Stimulated activated naive CD8-positive, alpha-beta T cell treated with anti-CD3 and anti-CD28 coated beads, Interleukin-15, Interleukin-2, amounts not matched to agents 100 ng/mL and 50 ng/mL, for 24 hours (primary cell): ENCODE measurements at regions not wholly inside any gene's neighbourhood (a gene's known extent, or its start where the extent isn't known, plus 50 kb on each side); places are given as distances from the start of the nearest gene placed in this dataset.
"Not testable (repeated sequence)": the region's sequence is repeated elsewhere in the genome, so short reads cannot be mapped to it uniquely, and the experiment has no call there.

Experiments
- H3K27ac Mint-ChIP-seq: one replicate; pipeline ENCODE4 v1.8.0; 2021; ENCODE audit warnings: mild to moderate bottlenecking, mixed read lengths
- H3K27me3 Mint-ChIP-seq: one replicate; pipeline ENCODE4 v1.8.0; 2021; ENCODE audit warnings: mixed read lengths
- H3K36me3 Mint-ChIP-seq: one replicate; pipeline ENCODE4 v1.8.0; 2021; ENCODE audit warnings: low read depth, mixed read lengths
- H3K4me1 Mint-ChIP-seq: one replicate; pipeline ENCODE4 v1.8.0; 2021; ENCODE audit warnings: low read depth, mixed read lengths
- H3K4me3 Mint-ChIP-seq: one replicate; pipeline ENCODE4 v1.8.0; 2021; ENCODE audit warnings: mild to moderate bottlenecking, mixed read lengths
- H3K9me3 Mint-ChIP-seq: one replicate; pipeline ENCODE4 v1.8.0; 2021; ENCODE audit warnings: mixed read lengths

DNA sequence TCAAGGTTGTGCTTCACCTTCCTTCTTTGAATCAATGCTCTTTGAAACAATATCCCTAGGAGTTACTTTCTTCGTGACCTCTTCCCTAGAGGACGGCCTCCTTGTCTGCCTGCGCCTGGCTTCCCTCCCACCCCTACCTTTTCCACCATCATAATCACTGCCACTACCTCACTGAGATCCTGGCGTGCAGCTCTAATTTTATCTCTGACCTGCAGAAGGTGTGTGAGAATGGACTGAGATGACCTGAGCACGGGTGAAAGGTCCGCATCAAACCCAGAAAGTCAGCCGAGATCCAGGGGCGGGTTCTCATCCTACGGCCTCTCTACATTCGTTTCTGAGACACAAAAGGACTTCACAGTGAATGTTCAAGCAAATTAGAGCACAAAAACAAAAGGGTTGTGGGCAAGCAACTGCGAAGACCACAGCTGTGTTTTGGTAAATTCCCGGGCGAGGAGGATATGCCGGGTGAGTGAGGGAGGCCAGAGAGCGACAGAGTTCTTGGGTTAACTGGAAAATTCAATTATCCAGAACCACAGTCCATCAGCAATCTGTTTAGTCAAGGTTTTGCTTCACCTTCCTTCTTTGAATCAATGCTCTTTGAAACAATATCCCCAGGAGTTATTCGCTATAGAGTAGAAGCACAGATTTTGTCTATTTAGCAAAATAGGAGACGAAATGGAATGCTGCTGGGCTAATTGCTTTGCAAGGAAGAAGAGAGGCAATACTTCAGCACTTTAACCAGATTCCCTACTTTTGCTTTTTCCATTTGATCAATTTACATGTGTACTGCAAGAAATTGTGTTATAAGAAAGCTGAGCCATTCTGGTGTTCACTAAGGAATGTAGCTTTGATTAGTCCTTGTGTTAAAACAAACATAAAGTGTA lies 212.6 kb downstream of the ACKR3 start:
- H3K4me3 Mint-ChIP-seq, result no peak overlapping the region
- H3K36me3 Mint-ChIP-seq, result no peaks in the 10 kb centered on the region
- H3K4me1 Mint-ChIP-seq, result no peaks in the 10 kb centered on the region
- peaks cover 25% of the 10 kb centered on the region for H3K27me3 Mint-ChIP-seq
- no peaks in the 10 kb centered on the region for H3K9me3 Mint-ChIP-seq
- no peak overlapping the region for H3K27ac Mint-ChIP-seq

DNA sequence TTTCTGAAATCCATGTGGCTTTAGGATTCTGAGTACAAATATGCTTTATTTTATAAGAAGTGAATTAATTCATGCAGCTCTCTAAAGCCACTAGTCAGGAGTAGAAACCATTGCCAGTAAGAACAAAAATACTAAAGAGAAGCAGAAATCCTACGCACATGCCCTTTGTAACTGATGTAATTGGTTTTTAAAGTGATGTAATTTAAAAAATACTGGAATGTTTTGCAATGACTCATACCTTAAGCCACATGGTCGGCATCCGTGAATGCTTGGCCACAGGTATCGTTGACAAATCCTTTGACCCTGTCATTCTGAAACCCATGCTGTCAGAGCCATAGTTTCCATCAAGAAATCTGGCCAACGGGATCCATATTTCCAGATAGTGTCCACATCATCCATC lies 213.3 kb downstream of the ACKR3 start:
- Mint-ChIP-seq H3K4me3 (no peak overlapping the region), H3K27ac (no peak overlapping the region), H3K4me1 (no peaks in the 10 kb centered on the region), H3K27me3 (peaks cover 25% of the 10 kb centered on the region), H3K36me3 (no peaks in the 10 kb centered on the region), H3K9me3 (no peaks in the 10 kb centered on the region)

DNA sequence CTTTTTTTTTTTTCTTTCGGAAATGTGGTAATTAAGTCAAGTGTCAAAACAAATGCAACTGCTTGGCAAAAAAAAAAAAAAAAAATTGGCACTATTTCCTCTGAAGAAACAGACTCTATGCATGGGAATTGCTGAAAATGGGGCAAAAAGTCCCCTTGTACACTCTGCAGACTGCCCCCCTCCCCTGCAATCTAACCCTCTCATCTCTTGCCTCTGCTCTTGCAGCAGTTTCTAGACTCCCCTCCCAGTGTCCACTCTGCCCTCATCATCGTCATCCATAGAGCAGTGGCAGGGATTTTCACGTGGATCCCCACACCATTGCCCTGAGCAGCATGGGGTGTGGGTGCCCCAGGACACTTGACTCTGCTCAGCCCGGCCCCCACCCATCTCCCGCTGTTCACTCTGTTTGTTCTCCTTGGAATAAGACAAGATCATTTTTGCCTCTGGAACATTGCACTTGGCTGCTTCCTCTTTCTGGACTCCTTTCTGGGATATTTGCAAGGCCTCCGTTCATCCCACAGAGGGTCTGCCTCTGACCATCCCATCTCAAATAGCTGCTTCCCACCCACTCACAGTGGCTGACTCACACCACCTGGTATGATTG lies 213.9 kb downstream of the ACKR3 start:
- peaks cover 25% of the 10 kb centered on the region for H3K27me3 Mint-ChIP-seq
- H3K9me3 Mint-ChIP-seq, result no peaks in the 10 kb centered on the region

DNA sequence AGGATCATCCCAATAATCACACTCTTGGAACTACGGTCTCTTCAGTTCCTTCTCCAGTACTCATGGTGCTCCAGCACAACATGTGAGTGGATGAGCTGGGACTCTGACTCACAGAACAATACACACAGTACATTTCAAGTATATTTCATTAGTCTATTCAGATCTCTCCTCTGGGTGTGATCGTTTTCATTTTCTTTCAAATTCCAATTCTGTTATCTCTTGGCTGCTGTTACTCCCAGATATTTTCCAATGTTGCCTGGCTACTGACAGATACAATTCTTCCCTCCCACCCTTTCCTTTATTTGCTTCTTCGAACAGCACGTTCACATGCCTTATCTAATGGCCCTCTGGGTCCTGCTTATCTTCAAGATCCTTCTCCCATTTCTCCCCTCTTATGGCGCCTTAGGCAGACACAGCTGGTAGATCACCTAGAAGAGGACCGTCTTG lies 216.0 kb downstream of the ACKR3 start:
- Mint-ChIP-seq H3K27ac (no peak overlapping the region), H3K27me3 (peaks cover 30% of the 10 kb centered on the region), H3K4me3 (no peak overlapping the region)

More for the DNA sequence above, 213.9 kb downstream of the ACKR3 start:
- Mint-ChIP-seq H3K4me3 (no peak overlapping the region), H3K4me1 (no peaks in the 10 kb centered on the region), H3K27ac (no peak overlapping the region), H3K36me3 (no peaks in the 10 kb centered on the region)

DNA sequence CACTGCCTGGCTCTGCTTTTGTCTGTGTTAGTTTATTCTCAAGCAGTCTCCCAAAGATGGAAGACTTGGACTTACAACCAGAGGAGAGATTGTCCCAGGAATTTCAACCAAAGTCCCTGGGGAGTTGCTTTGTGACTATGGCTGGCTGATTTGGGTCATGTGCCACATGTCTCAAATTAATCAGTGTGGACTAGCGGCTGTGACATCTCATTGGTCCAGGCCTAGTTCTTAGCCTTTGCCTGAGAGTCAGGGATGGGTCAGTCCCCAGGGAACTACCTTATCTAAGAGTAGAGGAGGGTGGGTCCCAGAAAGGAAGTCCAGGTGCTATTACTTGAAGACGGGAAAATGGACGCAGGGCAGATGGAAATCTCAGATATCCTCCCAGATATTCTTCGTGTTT lies 217.1 kb downstream of the ACKR3 start:
- Mint-ChIP-seq H3K27ac (no peak overlapping the region), H3K27me3 (peaks cover 29% of the 10 kb centered on the region), H3K4me1 (no peaks in the 10 kb centered on the region), H3K4me3 (no peak overlapping the region), H3K36me3 (no peaks in the 10 kb centered on the region), H3K9me3 (no peaks in the 10 kb centered on the region)

More for the DNA sequence above, 216.0 kb downstream of the ACKR3 start:
- Mint-ChIP-seq H3K9me3 (no peaks in the 10 kb centered on the region), H3K36me3 (no peaks in the 10 kb centered on the region), H3K4me1 (no peaks in the 10 kb centered on the region)

DNA sequence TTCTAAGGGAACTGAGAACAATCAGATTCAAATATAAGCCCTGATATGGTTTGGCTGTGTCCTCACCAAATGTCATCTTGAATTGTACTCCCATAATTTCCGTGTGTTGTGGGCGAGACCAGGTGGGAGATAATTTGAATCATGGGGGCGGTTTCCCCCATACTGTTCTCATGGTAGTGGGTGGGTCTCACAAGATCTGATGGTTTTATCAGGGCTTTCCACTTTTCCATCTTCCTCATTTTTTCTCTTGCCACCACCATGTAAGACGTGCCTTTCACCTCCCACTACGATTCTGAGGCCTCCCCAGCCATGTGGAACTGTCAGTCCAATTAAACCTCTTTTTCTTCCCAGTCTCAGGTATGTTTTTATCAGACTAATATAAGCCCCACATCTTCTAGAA lies 217.8 kb downstream of the ACKR3 start:
- H3K36me3 Mint-ChIP-seq, H3K27ac Mint-ChIP-seq, H3K4me1 Mint-ChIP-seq, H3K4me3 Mint-ChIP-seq, H3K9me3 Mint-ChIP-seq: not testable (repeated sequence)
- H3K27me3 Mint-ChIP-seq, result peaks cover 25% of the 10 kb centered on the region

DNA sequence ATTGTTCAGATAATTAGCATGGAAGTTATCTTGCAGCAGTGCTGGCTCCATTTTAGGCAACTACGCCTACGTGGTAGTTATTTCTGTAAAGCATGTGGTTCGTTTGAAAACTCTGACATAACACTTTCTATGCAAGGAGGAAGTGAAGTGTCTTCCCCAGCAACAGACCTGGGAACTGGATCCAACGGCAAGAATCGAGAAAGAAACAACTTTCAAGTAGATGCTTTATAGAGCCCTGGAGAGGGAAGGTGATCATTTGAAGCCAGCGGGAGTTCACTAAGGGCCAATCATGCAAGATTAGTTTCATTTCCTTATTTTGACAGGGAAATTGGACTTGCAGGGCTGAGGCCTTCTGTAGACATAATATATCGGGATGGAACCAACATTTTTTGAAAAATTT lies 218.3 kb downstream of the ACKR3 start:
- Mint-ChIP-seq H3K4me1 (no peaks in the 10 kb centered on the region), H3K9me3 (no peaks in the 10 kb centered on the region), H3K4me3 (no peak overlapping the region), H3K27ac (no peak overlapping the region), H3K36me3 (no peaks in the 10 kb centered on the region), H3K27me3 (peaks cover 25% of the 10 kb centered on the region)

DNA sequence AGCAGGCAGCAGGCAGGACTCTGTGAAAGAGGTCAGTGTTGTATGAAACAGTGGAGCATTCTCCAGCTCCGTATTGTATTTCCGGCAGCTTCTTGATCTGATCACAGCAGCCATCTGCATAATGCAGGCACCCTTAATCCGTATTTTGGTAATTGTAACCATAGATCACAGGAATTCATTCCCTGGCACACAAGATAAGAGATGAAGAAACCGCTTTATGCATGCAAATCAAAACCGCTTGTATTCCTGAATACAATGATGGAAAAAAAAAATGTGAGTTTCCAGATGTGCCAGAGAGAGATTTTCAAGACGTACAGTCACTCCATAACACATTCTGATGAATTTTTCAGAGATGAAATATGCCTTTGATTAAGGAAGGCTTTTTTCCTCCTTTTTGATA lies 221.3 kb downstream of the ACKR3 start:
- no peaks in the 10 kb centered on the region for H3K36me3 Mint-ChIP-seq
- no peak overlapping the region for H3K4me3 Mint-ChIP-seq
- H3K27ac Mint-ChIP-seq, result no peak overlapping the region
- no peaks in the 10 kb centered on the region for H3K4me1 Mint-ChIP-seq
- no peaks in the 10 kb centered on the region for H3K9me3 Mint-ChIP-seq
- peaks cover 13% of the 10 kb centered on the region for H3K27me3 Mint-ChIP-seq

DNA sequence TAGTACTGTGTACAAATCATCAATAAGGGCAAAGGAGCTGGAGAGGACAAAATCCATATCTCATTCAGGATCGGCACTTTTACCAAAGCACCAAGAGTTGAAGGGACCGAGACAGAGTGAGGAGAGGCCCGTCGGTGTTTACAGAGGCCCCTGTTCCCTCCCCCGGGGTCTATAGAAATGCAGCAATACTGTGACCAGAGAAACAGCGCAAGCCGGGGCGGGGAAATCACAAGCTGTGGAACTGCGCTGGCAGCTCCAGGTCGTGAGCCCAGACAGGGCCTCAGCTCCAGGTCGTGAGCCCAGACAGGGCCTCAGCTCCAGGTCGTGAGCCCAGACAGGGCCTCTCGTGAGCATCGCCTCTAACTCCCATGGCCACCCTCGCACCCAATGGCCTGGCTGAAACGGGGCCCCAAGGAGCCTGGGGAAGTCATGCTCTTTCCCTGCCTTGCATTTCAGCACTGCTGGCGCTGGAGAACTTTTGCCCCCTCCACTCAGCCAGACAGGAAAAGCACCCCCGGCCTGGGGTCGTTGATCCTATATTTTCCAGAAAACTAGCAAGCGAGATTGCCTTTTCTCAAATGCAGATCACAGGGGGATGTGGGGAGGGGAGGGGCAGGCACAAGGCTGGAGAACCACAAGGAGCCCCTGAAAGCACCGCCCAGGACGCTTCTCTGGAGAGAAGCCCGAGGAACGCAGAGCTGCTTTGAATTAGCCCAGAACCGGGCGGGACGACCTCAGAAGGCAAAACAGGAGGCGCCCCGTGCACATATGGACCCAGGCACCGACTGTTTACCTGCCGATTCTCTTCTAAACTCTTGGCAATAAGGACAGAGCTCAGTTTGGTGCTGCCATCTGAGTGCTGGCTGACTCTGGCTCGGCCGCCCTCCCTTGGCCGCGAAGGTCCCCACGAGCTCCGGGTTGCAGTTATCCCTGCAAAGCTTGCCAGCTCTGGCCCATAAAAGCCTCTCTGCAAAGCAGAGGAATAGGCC lies 223.7 kb downstream of the ACKR3 start:
- H3K4me3 Mint-ChIP-seq, result no peak overlapping the region
- H3K27me3 Mint-ChIP-seq, result peaks cover 13% of the 10 kb centered on the region
- H3K27ac Mint-ChIP-seq, result no peak overlapping the region

DNA sequence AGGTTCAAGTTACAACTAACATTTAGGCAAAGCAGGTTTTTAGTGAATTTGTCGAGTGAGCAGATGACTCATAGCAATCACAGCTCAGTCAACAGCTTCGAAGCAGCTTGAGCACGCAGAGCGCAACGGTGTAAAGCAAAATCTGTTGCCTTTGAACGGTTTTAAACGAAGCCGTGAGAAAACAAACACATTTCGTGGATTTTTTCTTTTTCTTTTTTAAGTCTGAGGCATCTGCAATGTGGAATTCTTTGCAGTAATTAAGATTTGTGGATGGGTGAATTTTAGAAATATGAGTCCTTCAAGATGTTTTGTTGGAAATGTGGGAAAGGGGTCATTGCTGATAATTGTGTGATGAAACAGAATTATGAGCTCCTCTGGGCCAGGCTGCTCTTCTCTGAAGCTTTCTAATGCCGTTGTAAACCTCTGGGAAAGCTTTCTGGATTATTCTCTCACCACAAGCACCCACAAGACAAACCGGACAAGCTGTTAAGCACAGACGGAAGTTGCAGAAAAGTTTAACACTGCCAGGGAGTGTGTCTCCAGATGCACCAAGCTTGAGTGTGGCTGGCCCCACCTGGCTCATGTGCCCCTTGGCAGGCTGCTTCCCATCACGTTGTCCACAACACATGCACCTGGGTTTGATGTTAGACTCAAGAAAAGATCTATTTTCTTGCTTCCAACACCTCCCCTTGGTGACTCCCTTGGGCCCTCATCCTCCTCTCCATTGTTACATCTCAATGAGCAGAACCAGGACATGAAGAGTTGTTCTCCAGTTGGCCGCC lies 224.7 kb downstream of the ACKR3 start:
- no peaks in the 10 kb centered on the region for H3K4me1 Mint-ChIP-seq
- H3K27me3 Mint-ChIP-seq, result peaks cover 10% of the 10 kb centered on the region
- H3K4me3 Mint-ChIP-seq, result no peak overlapping the region
- H3K9me3 Mint-ChIP-seq, result no peaks in the 10 kb centered on the region
- no peak overlapping the region for H3K27ac Mint-ChIP-seq
- H3K36me3 Mint-ChIP-seq, result no peaks in the 10 kb centered on the region

More for the DNA sequence above, 223.7 kb downstream of the ACKR3 start:
- H3K9me3 Mint-ChIP-seq, result no peaks in the 10 kb centered on the region
- H3K4me1 Mint-ChIP-seq, result no peaks in the 10 kb centered on the region
- no peaks in the 10 kb centered on the region for H3K36me3 Mint-ChIP-seq

DNA sequence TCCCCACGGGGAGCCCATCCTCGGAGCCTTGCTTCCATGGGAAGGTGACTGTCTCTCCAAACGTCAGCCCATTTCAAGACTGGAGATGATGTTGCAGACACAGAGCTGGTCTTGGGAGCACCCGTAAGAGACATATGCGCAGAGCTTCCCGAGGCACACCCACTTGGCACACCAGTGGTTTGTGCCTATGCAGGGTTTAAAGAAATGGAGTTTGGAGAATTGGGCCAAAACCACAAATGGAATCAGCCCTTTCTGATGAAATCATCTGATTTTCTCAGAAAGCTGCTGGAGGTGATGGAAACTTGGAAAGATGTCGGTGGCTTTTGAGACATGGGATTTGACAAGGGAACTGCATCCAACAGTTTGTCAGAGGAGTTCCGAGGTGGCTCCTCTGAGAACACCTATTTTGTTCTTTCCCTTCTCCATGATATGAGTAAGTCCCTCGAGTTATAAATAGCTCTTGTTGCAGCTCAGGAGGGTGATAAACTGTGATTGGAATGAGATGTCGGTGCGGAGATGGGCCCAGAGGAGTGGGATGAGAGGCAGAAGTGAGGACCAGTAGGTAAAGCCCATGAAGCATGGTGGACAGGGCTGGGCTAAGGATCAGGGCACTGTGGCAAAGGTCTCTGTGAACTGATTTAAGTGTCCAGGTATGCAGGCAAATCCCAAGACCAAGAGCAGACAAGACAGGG lies 225.7 kb downstream of the ACKR3 start:
- no peaks in the 10 kb centered on the region for H3K36me3 Mint-ChIP-seq

DNA sequence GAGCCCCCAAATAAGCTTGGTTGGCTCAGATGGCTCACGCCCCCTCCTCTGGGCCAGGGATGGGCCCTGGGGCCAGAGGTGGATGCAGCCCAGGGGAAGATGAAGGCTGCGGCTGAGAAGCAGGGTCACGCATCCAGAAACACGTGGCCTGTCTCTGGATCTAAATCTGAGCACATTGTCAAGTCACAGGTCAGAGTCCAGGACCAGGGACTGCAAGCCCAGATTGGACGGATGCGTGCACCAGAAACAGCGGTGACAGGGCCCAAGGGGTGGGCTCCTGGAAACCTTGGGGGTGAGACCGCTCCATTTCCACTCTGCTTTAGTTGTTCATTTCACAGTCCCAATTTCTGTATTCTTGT lies 226.2 kb downstream of the ACKR3 start:
- no peaks in the 10 kb centered on the region for H3K4me1 Mint-ChIP-seq
- no peaks in the 10 kb centered on the region for H3K9me3 Mint-ChIP-seq
- no peaks in the 10 kb centered on the region for H3K36me3 Mint-ChIP-seq
- H3K27ac Mint-ChIP-seq, result no peak overlapping the region
- H3K4me3 Mint-ChIP-seq, result no peak overlapping the region
- peaks cover 7% of the 10 kb centered on the region for H3K27me3 Mint-ChIP-seq

More for the DNA sequence above, 225.7 kb downstream of the ACKR3 start:
- Mint-ChIP-seq H3K4me1 (no peaks in the 10 kb centered on the region), H3K4me3 (no peak overlapping the region), H3K27ac (no peak overlapping the region), H3K9me3 (no peaks in the 10 kb centered on the region), H3K27me3 (peaks cover 5% of the 10 kb centered on the region)

DNA sequence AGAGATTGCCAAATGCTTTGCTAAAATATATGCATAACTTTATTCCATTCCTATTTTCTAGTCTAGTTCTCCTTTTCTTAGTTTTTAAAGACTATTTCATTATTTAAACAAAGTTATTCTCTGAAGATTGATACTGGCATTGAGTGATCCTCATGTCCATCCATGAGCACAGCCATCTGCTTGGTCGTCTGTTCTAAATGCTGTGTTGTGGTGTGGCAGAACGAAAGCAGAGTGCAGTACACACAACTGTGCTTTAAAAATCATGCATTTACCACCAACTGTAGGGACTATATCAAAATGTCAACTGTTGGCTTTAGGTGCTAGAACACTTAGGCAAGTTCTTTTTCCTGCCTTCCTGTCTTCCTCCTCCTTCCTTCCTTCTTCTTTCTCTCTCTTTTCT lies 226.6 kb downstream of the ACKR3 start:
- Mint-ChIP-seq H3K9me3 (no peaks in the 10 kb centered on the region), H3K4me1 (no peaks in the 10 kb centered on the region)

DNA sequence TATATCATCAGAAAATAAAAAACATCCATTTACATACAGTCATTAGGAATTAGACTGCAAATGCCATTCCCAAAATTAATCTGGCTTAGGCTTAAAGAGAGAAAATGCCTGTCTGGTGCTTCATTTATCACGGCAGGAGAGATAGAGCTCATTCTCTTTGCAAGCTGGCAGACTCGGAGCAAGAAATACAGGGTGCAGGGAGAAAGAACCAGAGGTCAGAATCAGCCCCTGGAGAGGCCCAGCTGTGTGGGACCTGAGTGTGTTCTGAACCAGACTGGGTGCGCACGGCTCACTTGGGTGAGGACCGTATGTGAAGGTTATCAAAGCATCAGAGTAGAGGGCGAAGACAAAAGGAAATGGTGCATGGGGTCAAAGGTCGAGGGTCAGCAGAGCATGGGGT lies 227.8 kb downstream of the ACKR3 start:
- no peaks in the 10 kb centered on the region for H3K9me3 Mint-ChIP-seq
- H3K27ac Mint-ChIP-seq, result no peak overlapping the region
- peaks cover 4% of the 10 kb centered on the region for H3K27me3 Mint-ChIP-seq
- H3K36me3 Mint-ChIP-seq, result no peaks in the 10 kb centered on the region
- no peak overlapping the region for H3K4me3 Mint-ChIP-seq
- no peaks in the 10 kb centered on the region for H3K4me1 Mint-ChIP-seq

More for the DNA sequence above, 226.6 kb downstream of the ACKR3 start:
- H3K27ac Mint-ChIP-seq, result no peak overlapping the region
- H3K27me3 Mint-ChIP-seq, result peaks cover 6% of the 10 kb centered on the region
- H3K4me3 Mint-ChIP-seq, result no peak overlapping the region
- no peaks in the 10 kb centered on the region for H3K36me3 Mint-ChIP-seq
